T-helper 1 cell treated with Interleukin-12 subunit alpha and Interleukin-12 subunit beta and Interleukin-4 antibody, amounts not matched to agents 30 μg/mL and 1 μg/mL, for 36 hours (primary cell): ENCODE measurements at regions not wholly inside any gene's neighbourhood (a gene's known extent, or its start where the extent isn't known, plus 50 kb on each side); places are given as distances from the start of the nearest gene placed in this dataset.
"Not testable (repeated sequence)": the region's sequence is repeated elsewhere in the genome, so short reads cannot be mapped to it uniquely, and the experiment has no call there.

ENCODE experiments used
- H3K27ac Mint-ChIP-seq: one replicate; pipeline ENCODE4 v1.8.0; 2021; ENCODE audit warnings: mild to moderate bottlenecking, mixed read lengths
- H3K27me3 Mint-ChIP-seq: one replicate; pipeline ENCODE4 v1.8.0; 2021; ENCODE audit warnings: low read depth, mixed read lengths
- H3K36me3 Mint-ChIP-seq: one replicate; pipeline ENCODE4 v1.8.0; 2021; ENCODE audit warnings: low read depth, mixed read lengths
- H3K4me1 Mint-ChIP-seq: one replicate; pipeline ENCODE4 v1.8.0; 2021; ENCODE audit warnings: low read depth, mixed read lengths
- H3K4me3 Mint-ChIP-seq: one replicate; pipeline ENCODE4 v1.8.0; 2021; ENCODE audit warnings: mild to moderate bottlenecking, moderate library complexity, mixed read lengths
- H3K9me3 Mint-ChIP-seq: one replicate; pipeline ENCODE4 v1.8.0; 2021; ENCODE audit warnings: mixed read lengths

- H3K4me3 Mint-ChIP-seq, result no peak overlapping the region
- H3K36me3 Mint-ChIP-seq, result no peaks in the 10 kb centered on the region
- no peaks in the 10 kb centered on the region for H3K9me3 Mint-ChIP-seq
- H3K27ac Mint-ChIP-seq, result no peak overlapping the region
- no peaks in the 10 kb centered on the region for H3K27me3 Mint-ChIP-seq
- no peaks in the 10 kb centered on the region for H3K4me1 Mint-ChIP-seq
Measured at GRCh38 chr9:28502741-28503140, 929.5 kb upstream of the C9orf72 start.

DNA sequence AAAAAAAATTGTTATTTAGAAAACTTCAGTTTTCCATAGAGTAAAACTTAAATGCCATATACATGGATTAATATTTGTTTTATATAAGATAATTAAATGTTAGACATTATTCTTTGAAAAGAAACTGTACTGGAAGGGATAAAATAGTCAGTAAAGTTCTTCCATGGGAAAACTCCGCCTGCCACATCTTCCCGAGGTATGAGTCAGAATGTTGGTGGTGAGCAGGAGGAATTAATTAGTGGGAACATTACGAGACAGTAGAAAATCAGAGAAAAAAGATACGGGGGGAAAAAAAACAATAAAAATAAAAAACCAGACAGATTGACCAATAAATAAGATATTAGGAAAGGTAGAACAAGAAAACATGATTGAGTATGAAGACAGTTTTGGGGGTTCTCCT is 930.3 kb upstream of the C9orf72 start:
- no peaks in the 10 kb centered on the region for H3K4me1 Mint-ChIP-seq
- no peak overlapping the region for H3K4me3 Mint-ChIP-seq
- no peaks in the 10 kb centered on the region for H3K27me3 Mint-ChIP-seq
- no peak overlapping the region for H3K27ac Mint-ChIP-seq
- no peaks in the 10 kb centered on the region for H3K9me3 Mint-ChIP-seq
- H3K36me3 Mint-ChIP-seq, result no peaks in the 10 kb centered on the region

- no peaks in the 10 kb centered on the region for H3K27me3 Mint-ChIP-seq
- H3K36me3 Mint-ChIP-seq, result no peaks in the 10 kb centered on the region
- H3K4me3 Mint-ChIP-seq, result no peak overlapping the region
- H3K4me1 Mint-ChIP-seq, result no peaks in the 10 kb centered on the region
- H3K9me3 Mint-ChIP-seq, result peaks cover 13% of the 10 kb centered on the region
- no peak overlapping the region for H3K27ac Mint-ChIP-seq
Measured at GRCh38 chr9:28518439-28518838, 945.2 kb upstream of the C9orf72 start.

DNA sequence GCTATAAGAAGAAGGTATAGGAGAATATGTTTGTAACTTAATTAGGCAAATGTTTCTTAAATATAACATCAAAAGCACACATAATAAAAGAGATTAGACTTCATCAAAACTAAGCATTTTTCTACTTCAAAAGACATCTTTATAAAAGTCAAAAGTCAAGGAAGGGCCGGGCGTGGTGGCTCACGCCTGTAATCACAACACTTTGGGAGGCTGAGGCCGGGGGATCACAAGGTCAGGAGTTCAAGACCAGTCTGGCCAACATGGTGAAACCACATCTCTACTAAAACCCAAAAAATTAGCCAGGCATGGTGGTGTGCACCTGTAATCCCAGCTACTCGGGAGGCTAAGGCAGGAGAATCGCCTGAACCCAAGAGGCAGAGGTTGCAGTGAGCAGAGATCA is 951.0 kb upstream of the C9orf72 start:
- H3K27me3 Mint-ChIP-seq, H3K36me3 Mint-ChIP-seq, H3K4me1 Mint-ChIP-seq, H3K4me3 Mint-ChIP-seq, H3K9me3 Mint-ChIP-seq, H3K27ac Mint-ChIP-seq: not testable (repeated sequence)

- no peak overlapping the region for H3K4me3 Mint-ChIP-seq
- no peak overlapping the region for H3K27ac Mint-ChIP-seq
- no peaks in the 10 kb centered on the region for H3K27me3 Mint-ChIP-seq
- H3K36me3 Mint-ChIP-seq, result no peaks in the 10 kb centered on the region
- H3K4me1 Mint-ChIP-seq, result no peaks in the 10 kb centered on the region
- no peaks in the 10 kb centered on the region for H3K9me3 Mint-ChIP-seq
Measured at GRCh38 chr9:28528049-28528448, 954.8 kb upstream of the C9orf72 start.

- no peak overlapping the region for H3K4me3 Mint-ChIP-seq
- no peaks in the 10 kb centered on the region for H3K36me3 Mint-ChIP-seq
- H3K27ac Mint-ChIP-seq, result no peak overlapping the region
- no peaks in the 10 kb centered on the region for H3K4me1 Mint-ChIP-seq
- H3K9me3 Mint-ChIP-seq, result no peaks in the 10 kb centered on the region
- no peaks in the 10 kb centered on the region for H3K27me3 Mint-ChIP-seq
Measured at GRCh38 chr9:28538132-28538531, 964.9 kb upstream of the C9orf72 start.

GRCh38 chr9:28539434-28540070 is 966.3 kb upstream of the C9orf72 start:
- H3K27me3 Mint-ChIP-seq, result no peaks in the 10 kb centered on the region
- no peak overlapping the region for H3K27ac Mint-ChIP-seq
- no peaks in the 10 kb centered on the region for H3K4me1 Mint-ChIP-seq
- H3K36me3 Mint-ChIP-seq, result no peaks in the 10 kb centered on the region
- H3K4me3 Mint-ChIP-seq, result no peak overlapping the region
- H3K9me3 Mint-ChIP-seq, result no peaks in the 10 kb centered on the region

- no peaks in the 10 kb centered on the region for H3K4me1 Mint-ChIP-seq
- H3K27ac Mint-ChIP-seq, result no peak overlapping the region
Measured at GRCh38 chr9:28542928-28543327, 969.6 kb upstream of the C9orf72 start.

GRCh38 chr9:28547527-28547926 is 974.2 kb upstream of the C9orf72 start:
- no peaks in the 10 kb centered on the region for H3K4me1 Mint-ChIP-seq
- H3K27me3 Mint-ChIP-seq, result no peaks in the 10 kb centered on the region
- H3K9me3 Mint-ChIP-seq, result peaks cover 6% of the 10 kb centered on the region
- no peak overlapping the region for H3K27ac Mint-ChIP-seq
- H3K4me3 Mint-ChIP-seq, result no peak overlapping the region
- no peaks in the 10 kb centered on the region for H3K36me3 Mint-ChIP-seq

More at GRCh38 chr9:28542928-28543327, 969.6 kb upstream of the C9orf72 start:
- Mint-ChIP-seq H3K27me3 (no peaks in the 10 kb centered on the region), H3K4me3 (no peak overlapping the region), H3K36me3 (no peaks in the 10 kb centered on the region), H3K9me3 (no peaks in the 10 kb centered on the region)

- Mint-ChIP-seq H3K27me3 (no peaks in the 10 kb centered on the region), H3K27ac (no peak overlapping the region), H3K36me3 (no peaks in the 10 kb centered on the region), H3K4me3 (no peak overlapping the region), H3K9me3 (peaks cover 5% of the 10 kb centered on the region), H3K4me1 (no peaks in the 10 kb centered on the region)
Measured at GRCh38 chr9:28563291-28563934, 990.1 kb upstream of the C9orf72 start.

- H3K4me3 Mint-ChIP-seq, result no peak overlapping the region
- H3K4me1 Mint-ChIP-seq, result no peaks in the 10 kb centered on the region
- H3K27me3 Mint-ChIP-seq, result no peaks in the 10 kb centered on the region
- no peak overlapping the region for H3K27ac Mint-ChIP-seq
- H3K9me3 Mint-ChIP-seq, result peaks cover 8% of the 10 kb centered on the region
- no peaks in the 10 kb centered on the region for H3K36me3 Mint-ChIP-seq
Measured at GRCh38 chr9:28583832-28584231, 1010.6 kb upstream of the C9orf72 start.

DNA sequence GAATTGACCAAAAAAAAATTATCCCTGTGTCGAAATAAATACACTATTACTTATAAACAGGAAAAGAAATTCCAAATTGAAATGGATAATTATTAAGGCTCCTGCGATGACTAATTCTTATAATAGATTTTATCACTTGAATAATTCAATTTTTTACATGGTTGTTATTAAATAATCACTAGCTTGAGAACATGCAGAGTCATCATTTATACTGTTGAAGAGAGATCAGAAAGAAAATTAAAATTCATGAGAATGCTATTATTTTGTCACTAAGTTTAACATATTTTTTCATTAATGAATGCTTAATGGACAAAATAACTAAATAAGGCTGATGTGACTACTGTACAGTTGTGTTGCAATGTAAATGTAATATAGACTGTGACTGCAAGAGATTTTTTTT is 1011.3 kb upstream of the C9orf72 start:
- H3K4me1 Mint-ChIP-seq, result no peaks in the 10 kb centered on the region
- H3K4me3 Mint-ChIP-seq, result no peak overlapping the region
- H3K27me3 Mint-ChIP-seq, result no peaks in the 10 kb centered on the region
- no peaks in the 10 kb centered on the region for H3K36me3 Mint-ChIP-seq
- no peak overlapping the region for H3K27ac Mint-ChIP-seq
- H3K9me3 Mint-ChIP-seq, result peaks cover 8% of the 10 kb centered on the region

DNA sequence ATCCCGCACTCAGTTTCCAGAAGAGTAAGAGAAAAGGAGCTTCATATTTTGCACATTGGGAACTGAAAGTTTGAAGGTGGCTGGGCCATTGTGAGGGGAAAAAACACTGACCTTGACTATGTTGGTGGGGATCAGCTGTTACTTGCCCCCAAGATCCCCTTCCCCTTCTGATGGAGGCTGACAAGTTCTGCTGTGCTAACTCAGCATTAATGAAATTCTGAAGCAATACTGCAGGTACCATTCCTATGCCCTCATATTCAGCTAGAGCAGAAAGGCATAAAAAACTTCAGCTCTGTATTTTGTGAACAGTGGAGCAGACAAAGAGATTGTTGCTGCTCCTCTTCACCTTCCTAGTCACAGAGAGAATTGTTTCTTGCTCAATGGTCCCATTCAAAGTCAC is 1013.8 kb upstream of the C9orf72 start:
- Mint-ChIP-seq H3K4me1 (no peaks in the 10 kb centered on the region), H3K9me3 (peaks cover 6% of the 10 kb centered on the region), H3K27ac (no peak overlapping the region), H3K27me3 (no peaks in the 10 kb centered on the region), H3K4me3 (no peak overlapping the region), H3K36me3 (no peaks in the 10 kb centered on the region)

GRCh38 chr9:28598408-28598807 is 1025.1 kb upstream of the C9orf72 start:
- H3K27ac Mint-ChIP-seq, result no peak overlapping the region
- H3K9me3 Mint-ChIP-seq, result peaks cover 4% of the 10 kb centered on the region
- H3K36me3 Mint-ChIP-seq, result no peaks in the 10 kb centered on the region
- H3K4me3 Mint-ChIP-seq, result no peak overlapping the region
- H3K4me1 Mint-ChIP-seq, result no peaks in the 10 kb centered on the region
- H3K27me3 Mint-ChIP-seq, result no peaks in the 10 kb centered on the region

GRCh38 chr9:28600226-28600625 is 1026.9 kb upstream of the C9orf72 start:
- Mint-ChIP-seq H3K36me3 (no peaks in the 10 kb centered on the region), H3K4me1 (no peaks in the 10 kb centered on the region)

More at GRCh38 chr9:28600226-28600625, 1026.9 kb upstream of the C9orf72 start:
- Mint-ChIP-seq H3K4me3 (no peak overlapping the region), H3K27me3 (no peaks in the 10 kb centered on the region), H3K27ac (no peak overlapping the region), H3K9me3 (no peaks in the 10 kb centered on the region)
